Lung (tissue), 11 donors: ENCODE measurements at regions not wholly inside any gene's neighbourhood (a gene's known extent, or its start where the extent isn't known, plus 50 kb on each side); places are given as distances from the start of the nearest gene placed in this dataset.

ENCODE experiments used
- ATAC-seq: fragments of 200-7000 bp; cut with Tn5 transposase; one replicate; pipeline ENCODE4 v1.9.1; 2020; ENCODE audit warnings: moderate number of reproducible peaks; ENCODE audit not compliant: insufficient read depth, low FRiP score
- DNase-seq, 3 donors: peaks; one replicate each; pipeline ENCODE4 v3.0.0-alpha.2; 2013 to 2017
- H3K27ac ChIP-seq, 2 donors: one replicate each; pipeline ENCODE4 v1.5.1; 2013; ENCODE audit warnings: mild to moderate bottlenecking in 2 of 2, moderate library complexity in 2 of 2, control low read depth in 1 of 2, inconsistent platforms in 1 of 2, low read depth in 1 of 2, low read length in 1 of 2
- H3K27me3 ChIP-seq, 3 donors: one replicate each; pipeline ENCODE4 v1.5.1; 2013; ENCODE audit warnings: low read length in 2 of 3; ENCODE audit not compliant: control insufficient read depth in 3 of 3, insufficient read depth in 3 of 3
- H3K36me3 ChIP-seq, 4 donors: one replicate each; pipeline ENCODE4 v1.5.1; 2013; ENCODE audit warnings: low read length in 4 of 4, mild to moderate bottlenecking in 1 of 4, moderate library complexity in 1 of 4; ENCODE audit not compliant: control insufficient read depth in 4 of 4, insufficient read depth in 4 of 4
- H3K4me1 ChIP-seq, 5 donors: one replicate each; pipeline ENCODE4 v1.5.1; 2013; ENCODE audit warnings: low read length in 5 of 5, mild to moderate bottlenecking in 2 of 5, moderate library complexity in 1 of 5; ENCODE audit not compliant: control insufficient read depth in 5 of 5, insufficient read depth in 5 of 5
- H3K4me3 ChIP-seq: one replicate; pipeline ENCODE4 v1.5.1; 2013; ENCODE audit warnings: mild to moderate bottlenecking, control low read depth, moderate library complexity
- H3K9ac ChIP-seq, 2 donors: one replicate each; pipeline ENCODE4 v1.5.1; 2013; ENCODE audit warnings: low read length in 2 of 2, control low read depth in 1 of 2; ENCODE audit not compliant: insufficient read depth in 1 of 2
- H3K9me3 ChIP-seq, 4 donors: one replicate each; pipeline ENCODE4 v1.5.1; 2013; ENCODE audit warnings: low read length in 3 of 4, mild to moderate bottlenecking in 1 of 4, moderate library complexity in 1 of 4; ENCODE audit not compliant: control insufficient read depth in 4 of 4, insufficient read depth in 3 of 4
- CTCF ChIP-seq: IDR thresholded peaks from 2 replicates; pipeline ENCODE4 v1.5.1; 2012; ENCODE audit warnings: mild to moderate bottlenecking; ENCODE audit errors: control extremely low read depth, extremely low read depth
- WGBS, 2 donors: extraction: QIAGEN DNeasy Blood & Tissue Kit; methylation state at CpG; one replicate each; pipeline ENCODE4 v1.1.7; 2013; 5-methylcytosine and 5-hydroxymethylcytosine counted together
- donor health status: control.
- donor health status: control.
- donor health status: Bipolar disorder and iron deficiency.
- donor health status: healthy.
- donor health status: DM: yes; HTN: yes; CAD: no.

DNA sequence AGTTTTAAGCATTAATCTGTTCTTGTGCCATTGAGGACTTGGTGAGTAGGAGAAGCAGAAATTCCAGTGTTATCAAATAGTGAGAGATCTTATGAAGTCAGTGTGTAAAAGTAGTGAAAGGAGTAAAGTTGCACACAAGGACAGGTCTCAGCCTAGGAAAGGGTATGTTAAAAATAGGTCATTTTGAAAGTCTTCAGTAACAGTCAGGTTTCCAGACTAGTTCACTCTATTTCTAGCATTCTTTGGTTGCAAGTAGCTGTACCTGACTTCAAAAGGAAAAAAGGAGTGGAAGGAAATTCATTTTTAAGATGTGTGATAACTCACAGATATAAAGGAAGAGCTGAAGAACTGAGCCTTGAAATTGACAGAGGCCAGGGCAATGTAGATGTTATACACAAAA, 250.1 kb upstream of the SATB1 start:
- Histone ChIP-seq H3K4me1 (no peaks in the 10 kb centered on the region), H3K27ac (no peak overlapping the region), H3K27me3 (no peaks in the 10 kb centered on the region), H3K9ac (no peak overlapping the region), H3K4me3 (no peak overlapping the region), H3K9me3 (no peaks in the 10 kb centered on the region), H3K36me3 (no peaks in the 10 kb centered on the region)
- TF ChIP-seq CTCF = no peak
- DNase-seq (no peak), ATAC-seq (no peak)

DNA sequence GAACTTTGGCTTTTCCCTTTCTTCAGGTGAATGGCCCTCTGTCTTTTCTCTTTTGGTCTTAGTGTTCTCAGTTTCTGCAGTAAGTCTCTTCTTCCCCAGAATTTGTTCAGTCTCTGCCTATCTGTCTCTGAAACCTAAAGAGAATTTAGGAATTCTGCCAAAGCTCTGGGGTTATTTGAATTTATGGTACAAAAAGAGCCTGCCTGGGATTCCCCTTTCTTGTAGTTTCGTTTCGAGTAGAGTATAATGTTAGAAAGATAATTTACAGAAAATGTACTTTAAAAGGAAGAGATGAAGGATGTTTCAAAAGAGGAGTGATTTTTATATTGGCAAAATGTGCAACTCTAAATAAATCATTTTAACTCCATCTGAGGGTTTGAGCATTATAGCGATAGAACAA, 247.4 kb upstream of the SATB1 start:
- H3K4me1 ChIP-seq = no peaks in the 10 kb centered on the region
- no peaks in the 10 kb centered on the region for H3K27me3 ChIP-seq
- no peak for TF ChIP-seq CTCF
- WGBS, 2 donors = 71 to 81% methylated on average over 3 of the region's 3 CpGs
- no peak for DNase-seq
- no peak for ATAC-seq
- no peak overlapping the region for H3K27ac ChIP-seq
- no peak overlapping the region for H3K4me3 ChIP-seq
- H3K9me3 ChIP-seq = no peaks in the 10 kb centered on the region
- H3K9ac ChIP-seq = no peak overlapping the region
- H3K36me3 ChIP-seq = no peaks in the 10 kb centered on the region

GRCh38 chr3:18670759-18671158, 245.6 kb upstream of the SATB1 start:
- ATAC-seq (no peak), DNase-seq (no peak)
- no peak overlapping the region for H3K4me3 ChIP-seq
- no peaks in the 10 kb centered on the region for H3K27me3 ChIP-seq
- H3K4me1 ChIP-seq = no peaks in the 10 kb centered on the region
- TF ChIP-seq CTCF = no peak
- no peak overlapping the region for H3K27ac ChIP-seq
- 91 to 95% methylated on average over 4 of the region's 4 CpGs for WGBS, 2 donors
- H3K9ac ChIP-seq = no peak overlapping the region
- no peaks in the 10 kb centered on the region for H3K9me3 ChIP-seq
- H3K36me3 ChIP-seq = no peaks in the 10 kb centered on the region

GRCh38 chr3:18669374-18669773, 244.2 kb upstream of the SATB1 start:
- Histone ChIP-seq H3K27ac (no peak overlapping the region), H3K9me3 (no peaks in the 10 kb centered on the region), H3K4me1 (no peaks in the 10 kb centered on the region), H3K4me3 (no peak overlapping the region), H3K9ac (no peak overlapping the region), H3K36me3 (no peaks in the 10 kb centered on the region), H3K27me3 (no peaks in the 10 kb centered on the region)
- no peak for TF ChIP-seq CTCF
- WGBS, 2 donors = 81 to 87% methylated on average over 1 of the region's 1 CpG
- ATAC-seq (no peak), DNase-seq (no peak)
